ENCODE measurements at regions not wholly inside any gene's neighbourhood (a gene's known extent, or its start where the extent isn't known, plus 50 kb on each side); places are given as distances from the start of the nearest gene placed in this dataset.

DNA sequence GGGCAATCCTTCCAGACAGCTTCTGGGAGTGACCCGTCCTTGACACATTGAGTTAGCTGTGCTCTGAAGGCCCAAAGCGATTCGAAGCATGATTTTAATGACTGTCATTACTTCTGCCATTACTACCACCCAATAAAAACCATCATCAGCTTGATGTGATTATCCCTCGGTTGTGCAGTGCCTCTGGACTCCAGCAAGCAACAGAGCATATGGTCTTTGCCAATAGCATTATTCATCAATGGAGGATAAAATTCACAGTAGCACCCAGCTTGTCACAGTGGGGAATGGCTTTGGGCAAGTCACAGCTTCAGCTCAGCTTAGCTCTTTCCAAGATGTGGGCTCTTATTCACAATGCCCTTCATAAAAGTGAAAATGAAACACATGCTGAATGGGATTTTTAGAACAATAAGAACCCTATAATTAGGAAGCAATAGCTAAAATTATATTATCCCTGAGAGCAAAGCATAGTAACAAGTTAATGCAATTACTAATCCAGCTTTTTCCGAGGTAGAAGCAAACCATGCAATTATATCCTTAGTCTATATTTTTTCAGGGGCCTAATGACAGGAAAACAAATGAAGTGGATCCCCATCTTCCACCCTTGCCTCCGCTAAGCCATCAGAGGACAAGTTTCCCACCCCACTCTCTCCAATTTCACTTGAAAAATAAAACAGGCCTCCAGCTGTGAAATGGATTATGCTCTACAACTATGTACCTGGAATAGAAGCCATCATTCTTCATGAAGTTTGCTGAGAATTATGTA is 163.0 kb upstream of the EEA1 start:
- TF ChIP-seq, protein P1, sequence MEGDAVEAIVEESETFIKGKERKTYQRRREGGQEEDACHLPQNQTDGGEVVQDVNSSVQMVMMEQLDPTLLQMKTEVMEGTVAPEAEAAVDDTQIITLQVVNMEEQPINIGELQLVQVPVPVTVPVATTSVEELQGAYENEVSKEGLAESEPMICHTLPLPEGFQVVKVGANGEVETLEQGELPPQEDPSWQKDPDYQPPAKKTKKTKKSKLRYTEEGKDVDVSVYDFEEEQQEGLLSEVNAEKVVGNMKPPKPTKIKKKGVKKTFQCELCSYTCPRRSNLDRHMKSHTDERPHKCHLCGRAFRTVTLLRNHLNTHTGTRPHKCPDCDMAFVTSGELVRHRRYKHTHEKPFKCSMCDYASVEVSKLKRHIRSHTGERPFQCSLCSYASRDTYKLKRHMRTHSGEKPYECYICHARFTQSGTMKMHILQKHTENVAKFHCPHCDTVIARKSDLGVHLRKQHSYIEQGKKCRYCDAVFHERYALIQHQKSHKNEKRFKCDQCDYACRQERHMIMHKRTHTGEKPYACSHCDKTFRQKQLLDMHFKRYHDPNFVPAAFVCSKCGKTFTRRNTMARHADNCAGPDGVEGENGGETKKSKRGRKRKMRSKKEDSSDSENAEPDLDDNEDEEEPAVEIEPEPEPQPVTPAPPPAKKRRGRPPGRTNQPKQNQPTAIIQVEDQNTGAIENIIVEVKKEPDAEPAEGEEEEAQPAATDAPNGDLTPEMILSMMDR (IDR thresholded peaks at IDR 0.05; ENCODE audit: low read length) = no peak
- no peak for TF ChIP-seq EZH2 (IDR thresholded peaks at IDR 0.05; ENCODE audit: borderline replicate concordance, low read length)
